OCI-LY1 (cell line): ENCODE measurements at regions not wholly inside any gene's neighbourhood (a gene's known extent, or its start where the extent isn't known, plus 50 kb on each side); places are given as distances from the start of the nearest gene placed in this dataset.

Experiments used
- CTCF ChIP-seq: fragments of 200-600 bp; sonication (generic), shearing (Covaris generic); IDR thresholded peaks from 2 replicates; pipeline ENCODE4 v1.5.1; 2017; ENCODE audit warnings: mild to moderate bottlenecking, antibody characterized with exemption, low read length, moderate library complexity, mixed read lengths
- EZH2 ChIP-seq: fragments of 200-600 bp; sonication (generic), shearing (Covaris generic); IDR thresholded peaks from 2 replicates; pipeline ENCODE4 v1.8.0; 2017; ENCODE audit warnings: borderline replicate concordance, mixed run types, mild to moderate bottlenecking, antibody characterized with exemption, low read length, moderate library complexity, mixed read lengths

- TF ChIP-seq CTCF (no peak), EZH2 (no peak)
Observed at GRCh38 chrX:68989456-68989855, 160.6 kb downstream of the EFNB1 start.
